H1 (cell line): ENCODE measurements at regions not wholly inside any gene's neighbourhood (a gene's known extent, or its start where the extent isn't known, plus 50 kb on each side); places are given as distances from the start of the nearest gene placed in this dataset.

Experiments
- EP300 ChIP-seq, 2 experiments: IDR thresholded peaks; 1 replicate in 1 of 2; 2 replicates in 1 of 2; pipeline ENCODE4 v1.6.1; 2011 to 2012; ENCODE audit warnings: low read depth in 2 of 2, low read length in 2 of 2, mild to moderate bottlenecking in 2 of 2, borderline replicate concordance in 1 of 2, inconsistent platforms in 1 of 2, moderate library complexity in 1 of 2
- NANOG ChIP-seq: IDR thresholded peaks from 2 replicates; pipeline ENCODE4 v1.6.1; 2011; ENCODE audit warnings: low read length, low read depth, mild to moderate bottlenecking, inconsistent platforms; ENCODE audit not compliant: insufficient read depth, poor library complexity, severe bottlenecking
- POLR2AphosphoS5 ChIP-seq: IDR thresholded peaks from 2 replicates; pipeline ENCODE4 v1.6.1; 2011; ENCODE audit warnings: low read depth, low read length
- POU5F1 ChIP-seq: IDR thresholded peaks from 2 replicates; pipeline ENCODE4 v1.6.1; 2011; ENCODE audit warnings: low read depth, mild to moderate bottlenecking, low read length, moderate library complexity
- SRF ChIP-seq: IDR thresholded peaks from 2 replicates; pipeline ENCODE4 v1.6.1; 2011; ENCODE audit warnings: mild to moderate bottlenecking, low read depth, low read length, moderate library complexity
- TBP ChIP-seq: IDR thresholded peaks from 2 replicates; pipeline ENCODE4 v1.6.1; 2011; ENCODE audit warnings: low read depth, low read length, improper control_type of control experiment
- YY1 ChIP-seq: IDR thresholded peaks from 2 replicates; pipeline ENCODE4 v1.6.1; 2011; ENCODE audit warnings: low read depth, mild to moderate bottlenecking, low read length

DNA sequence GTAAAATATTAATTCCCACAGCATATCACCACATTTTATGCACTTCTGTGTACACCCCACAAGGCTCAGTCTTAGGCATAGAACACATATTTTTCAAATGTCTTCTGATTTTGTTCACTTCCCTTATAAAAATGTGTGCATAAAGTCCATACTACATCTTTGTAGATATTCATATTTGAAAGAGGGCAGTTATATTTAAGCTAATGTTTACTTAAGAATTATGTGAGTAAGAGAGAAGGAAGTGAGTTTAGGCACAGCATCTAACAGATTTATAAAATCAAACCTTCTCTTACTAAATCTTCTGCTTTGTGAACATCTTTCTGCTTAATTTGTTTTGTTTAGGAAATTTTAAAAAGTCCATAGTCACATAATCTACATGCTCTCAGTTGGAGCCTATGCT is 648.1 kb downstream of the FSCB start (continued):
- TF ChIP-seq EP300 (IDR thresholded peaks at IDR 0.05; ENCODE audit: borderline replicate concordance in 1 of 2, low read depth in 2 of 2, low read length in 2 of 2) (no peak), SRF (no peak), NANOG (no peak), POU5F1 (no peak), TBP (no peak), POLR2AphosphoS5 (no peak), YY1 (no peak)
